K562 (cell line): ENCODE measurements at regions not wholly inside any gene's neighbourhood (a gene's known extent, or its start where the extent isn't known, plus 50 kb on each side); places are given as distances from the start of the nearest gene placed in this dataset.

Source experiments
- ATAC-seq: fragments of 200-7000 bp; cut with Tn5 transposase; 3 replicates; pipeline ENCODE4 v1.9.1; 2020; ENCODE audit warnings: moderate library complexity
- BruUV-seq: library from RNA; stranded (reverse); fragments of 400-500 nt; replicated peaks from 2 replicates; lab custom pipeline; 2021; lab: Mats Ljungman, UMichigan
- CTCF ChIA-PET: fragments of 300-600 bp; formaldehyde crosslinking; extraction: SDS; loops from one replicate; lab custom pipeline; 2021; ENCODE audit warnings: low intra/inter-chr PET ratio; lab: Yijun Ruan, JAX
- POLR2A ChIA-PET: fragments of 300-600, 350-650 bp; sonication (Branson Sonifier 250); formaldehyde crosslinking; extraction: SDS; loops from one replicate; lab custom pipeline; 2021; ENCODE audit warnings: antibody characterized with exemption, inconsistent platforms; lab: Yijun Ruan, JAX
- DNase-seq, 4 experiments: peaks; one replicate each; pipeline versions ENCODE4 v3.0.0 to v3.0.0-alpha.2; 2011 to 2018; ENCODE audit warnings: low spot score in 3 of 4, mixed read lengths in 3 of 4; ENCODE audit errors: extremely low read depth in 1 of 4
- FAIRE-seq: peaks from 2 replicates; lab custom pipeline; 2011; peaks lifted over from hg19 to GRCh38; lab: Jason Lieb, UNC
- H2AFZ ChIP-seq: 2 replicates; pipeline ENCODE4 v1.6.0; 2011; ENCODE audit warnings: low read depth, low read length, control low read depth, inconsistent platforms
- H3K27ac ChIP-seq: fragments of 200-600 bp; 3 replicates; pipeline ENCODE4 v1.8.0; 2011; ENCODE audit warnings: low read depth, mild to moderate bottlenecking, control low read depth, inconsistent platforms, low read length, moderate library complexity, mixed read lengths; ENCODE audit errors: extremely low read depth
- H3K27me3 ChIP-seq, 2 experiments: fragments of 300-600 bp in 1 of 2; 2 replicates in 1 of 2; 3 replicates in 1 of 2; pipeline versions ENCODE4 v1.6.0 to v1.8.0; 2011; ENCODE audit warnings: inconsistent platforms in 2 of 2, low read length in 2 of 2, mild to moderate bottlenecking in 1 of 2, mixed read lengths in 1 of 2, moderate library complexity in 1 of 2; ENCODE audit not compliant: control insufficient read depth in 2 of 2, insufficient read depth in 2 of 2
- H3K36me3 ChIP-seq: fragments of 300-600 bp; 3 replicates; pipeline ENCODE4 v1.8.0; 2011; ENCODE audit warnings: mild to moderate bottlenecking, low read length, inconsistent platforms; ENCODE audit not compliant: control insufficient read depth, insufficient read depth
- H3K4me1 ChIP-seq, 2 experiments: fragments of 200-600 bp in 1 of 2; replicated peaks in 1 of 2; 2 replicates in 1 of 2; 3 replicates in 1 of 2; pipeline versions ENCODE4 v1.5.1 to v1.8.0; 2011; ENCODE audit warnings: inconsistent platforms in 2 of 2, low read length in 2 of 2, mild to moderate bottlenecking in 1 of 2, mixed read lengths in 1 of 2, moderate library complexity in 1 of 2; ENCODE audit not compliant: control insufficient read depth in 2 of 2, insufficient read depth in 2 of 2
- H3K4me2 ChIP-seq: 2 replicates; pipeline ENCODE4 v1.6.1; 2011; ENCODE audit warnings: low read length, control low read depth, inconsistent platforms, mixed read lengths; ENCODE audit not compliant: insufficient read depth
- H3K4me3 ChIP-seq: fragments of 200-600 bp; sonication (generic), shearing (Covaris generic); 2 replicates; pipeline ENCODE4 v1.5.1; 2016; ENCODE audit warnings: control low read depth, inconsistent platforms
- H3K79me2 ChIP-seq: fragments of 200-600 bp; 3 replicates; pipeline ENCODE4 v1.8.0; 2011; ENCODE audit warnings: low read length, inconsistent platforms; ENCODE audit not compliant: control insufficient read depth, insufficient read depth
- H3K9ac ChIP-seq, 2 experiments: 2 replicates each; pipeline versions ENCODE4 v1.6.0 to v1.6.1; 2011; ENCODE audit warnings: low read depth in 2 of 2, low read length in 2 of 2, control low read depth in 1 of 2, inconsistent platforms in 1 of 2, mild to moderate bottlenecking in 1 of 2, mixed read lengths in 1 of 2; ENCODE audit not compliant: insufficient read depth in 1 of 2
- H3K9me1 ChIP-seq: one replicate; pipeline ENCODE4 v1.6.0; 2011; ENCODE audit warnings: inconsistent platforms, mild to moderate bottlenecking, low read length, moderate library complexity; ENCODE audit not compliant: control insufficient read depth, insufficient read depth
- H3K9me3 ChIP-seq: replicated peaks from 2 replicates; pipeline ENCODE4 v1.5.1; 2011; ENCODE audit warnings: low read depth, low read length, inconsistent platforms; ENCODE audit not compliant: control insufficient read depth, insufficient read depth
- H4K20me1 ChIP-seq: replicated peaks from 2 replicates; pipeline ENCODE4 v1.6.1; 2011; ENCODE audit warnings: low read length, inconsistent platforms, mixed read lengths; ENCODE audit not compliant: control insufficient read depth, insufficient read depth
- ARID3B ChIP-seq: fragments of 250-450 bp; sonication (Bioruptor Pico); IDR thresholded peaks from 2 replicates; pipeline ENCODE4 v1.4.0; 2020; ENCODE audit warnings: borderline replicate concordance
- BRF2 ChIP-seq: IDR thresholded peaks from 3 replicates; pipeline ENCODE4 v1.6.1; 2011; ENCODE audit warnings: borderline replicate concordance, mild to moderate bottlenecking; ENCODE audit not compliant: insufficient read length, insufficient read depth
- CBX3 ChIP-seq, 2 experiments: IDR thresholded peaks; 1 replicate in 1 of 2; 2 replicates in 1 of 2; pipeline ENCODE4 v1.6.1; 2012; ENCODE audit warnings: inconsistent platforms in 2 of 2, low read length in 2 of 2, borderline replicate concordance in 1 of 2, control low read depth in 1 of 2
- DEAF1 ChIP-seq: fragments of 450-650 bp; formaldehyde crosslinking; IDR thresholded peaks from 2 replicates; pipeline ENCODE4 v1.4.0; 2020; ENCODE audit warnings: mild to moderate bottlenecking, moderate library complexity
- GTF2A2 ChIP-seq: IDR thresholded peaks from 2 replicates; pipeline ENCODE4 v1.6.1; 2016; ENCODE audit warnings: mild to moderate bottlenecking, missing genetic modification characterization, missing compliant biosample characterization
- HLTF ChIP-seq: fragments of 450-650 bp; IDR thresholded peaks from 2 replicates; pipeline ENCODE4 v1.6.1; 2016
- KAT7 ChIP-seq: sonication (generic); formaldehyde crosslinking; IDR thresholded peaks from 2 replicates; pipeline ENCODE4 v1.8.0; 2022; ENCODE audit warnings: missing genetic modification reagents, mild to moderate bottlenecking, borderline replicate concordance
- POLR2B ChIP-seq: fragments of 450-650 bp; IDR thresholded peaks from 2 replicates; pipeline ENCODE4 v1.6.1; 2018; ENCODE audit warnings: low read depth; ENCODE audit not compliant: partially characterized antibody
- POLR2G ChIP-seq: fragments of 200-400 bp; formaldehyde crosslinking; IDR thresholded peaks from 2 replicates; pipeline ENCODE4 v1.6.1; 2017; ENCODE audit warnings: low read depth, mild to moderate bottlenecking, antibody characterized with exemption, low read length, moderate library complexity
- RBBP5 ChIP-seq: fragments of 200-600 bp; sonication (generic); IDR thresholded peaks from 2 replicates; pipeline ENCODE4 v1.6.1; 2012; ENCODE audit warnings: borderline replicate concordance, mild to moderate bottlenecking, low read length, control low read depth, inconsistent platforms; ENCODE audit not compliant: insufficient read depth, poor library complexity, severe bottlenecking
- SOX6 ChIP-seq: fragments of 450-650 bp; IDR thresholded peaks from 2 replicates; pipeline ENCODE4 v1.6.1; 2014; ENCODE audit warnings: mild to moderate bottlenecking
- TAF15 ChIP-seq: fragments of 200-400 bp; formaldehyde crosslinking; IDR thresholded peaks from 2 replicates; pipeline ENCODE4 v1.6.1; 2017; ENCODE audit warnings: mild to moderate bottlenecking, low read depth, low read length, moderate library complexity
- ZNF232 ChIP-seq: sonication (generic); formaldehyde crosslinking; IDR thresholded peaks from 2 replicates; pipeline ENCODE4 v1.8.0; 2022; ENCODE audit warnings: mild to moderate bottlenecking, missing genetic modification reagents
- ZNF449 ChIP-seq: fragments of 250-450 bp; sonication (Bioruptor Pico); IDR thresholded peaks from 2 replicates; pipeline ENCODE4 v1.8.0; 2022; ENCODE audit warnings: moderate library complexity, mild to moderate bottlenecking, inconsistent platforms
- ZNF766 ChIP-seq: fragments of 200-800 bp; sonication (Bioruptor generic); conservative IDR thresholded peaks from 2 replicates; pipeline ENCODE4 v1.6.1; 2016; ENCODE audit warnings: missing genetic modification characterization, missing compliant biosample characterization
- WGBS: fragments of 100-300 bp; shearing (Covaris generic); methylation state at CpG from one replicate; pipeline ENCODE4 v1.1.6; 2016; ENCODE audit warnings: low coverage, mixed read lengths; ENCODE audit not compliant: insufficient coverage; ENCODE audit errors: missing lambda C conversion rate; 5-methylcytosine and 5-hydroxymethylcytosine counted together
- in situ Hi-C: fragments of 300-500 bp; cut with MboI; formaldehyde crosslinking; loops from 4 replicates; pipeline ENCODE4 v1.15.0; 2018; ENCODE audit warnings: inconsistent platforms, mixed read lengths
- intact Hi-C: fragments of 100-400 bp; cut with micrococcal nuclease; formaldehyde crosslinking; loops from 2 replicates; pipeline ENCODE4 v1.14.2; 2022
- TF ChIP-seq, protein P1 (sequence below): sonication (generic); formaldehyde crosslinking; IDR thresholded peaks from 2 replicates; pipeline ENCODE4 v1.9.0; 2022; ENCODE audit warnings: mild to moderate bottlenecking, missing genetic modification reagents

DNA sequence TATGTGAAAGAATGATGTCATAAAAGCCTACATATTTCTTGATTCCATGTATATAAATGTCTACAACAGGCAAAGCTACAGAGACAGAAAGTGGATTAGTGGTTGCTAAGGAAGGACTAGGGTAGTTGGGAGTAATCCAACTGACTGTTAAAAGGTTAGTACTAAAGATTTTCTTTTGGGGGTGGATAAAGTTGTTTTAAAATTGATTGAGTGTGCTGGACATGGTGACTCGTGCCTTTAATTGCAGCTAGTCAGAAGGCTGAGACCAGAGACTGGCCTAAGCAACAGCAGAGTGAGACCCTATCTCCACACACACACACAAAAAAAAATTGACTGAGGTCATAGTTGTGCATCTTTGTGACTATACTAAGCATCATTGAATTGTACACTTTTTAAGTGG lies 234.3 kb downstream of the C12orf50 start (continued):
- TF ChIP-seq CBX3 (IDR thresholded peaks at IDR 0.05; ENCODE audit: borderline replicate concordance in 1 of 2, low read length in 2 of 2): no peak
- no peak for TF ChIP-seq ZNF766 (CRISPR knock-in tag)
- TF ChIP-seq POLR2G: no peak
- no peak for TF ChIP-seq GTF2A2
- no peak for TF ChIP-seq DEAF1 (CRISPR knock-in tag)
- TF ChIP-seq, protein P1, sequence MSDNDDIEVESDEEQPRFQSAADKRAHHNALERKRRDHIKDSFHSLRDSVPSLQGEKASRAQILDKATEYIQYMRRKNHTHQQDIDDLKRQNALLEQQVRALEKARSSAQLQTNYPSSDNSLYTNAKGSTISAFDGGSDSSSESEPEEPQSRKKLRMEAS (CRISPR knock-in tag): no peak

GRCh38 chr12:87793131-87793530 lies 236.1 kb downstream of the C12orf50 start:
- no TSS peak for BruUV-seq
- no peaks in the 10 kb centered on the region for H3K79me2 ChIP-seq
- no peak for FAIRE-seq
- no peak for TF ChIP-seq BRF2
- no peak for TF ChIP-seq ARID3B
- no peak for TF ChIP-seq KAT7 (CRISPR knock-in tag)
- no peak for TF ChIP-seq ZNF232 (CRISPR knock-in tag)
- no peak for TF ChIP-seq RBBP5
- no peak for TF ChIP-seq POLR2B
- TF ChIP-seq TAF15: no peak
- TF ChIP-seq SOX6: no peak
- no peak for TF ChIP-seq ZNF449
- TF ChIP-seq HLTF: no peak

More at GRCh38 chr12:87793131-87793530, 236.1 kb downstream of the C12orf50 start:
- Histone ChIP-seq H3K4me2 (no peak overlapping the region), H3K27me3 (no peaks in the 10 kb centered on the region), H3K9ac (no peak overlapping the region), H3K27ac (no peak overlapping the region), H3K9me3 (no peaks in the 10 kb centered on the region), H3K36me3 (no peaks in the 10 kb centered on the region), H3K4me1 (no peaks in the 10 kb centered on the region), H2AFZ (no peak overlapping the region), H3K9me1 (no peaks in the 10 kb centered on the region), H3K4me3 (no peak overlapping the region), H4K20me1 (no peaks in the 10 kb centered on the region)
- DNase-seq (no peak), ATAC-seq (no peak)
- 0% methylated on average over 2 of the region's 2 CpGs for WGBS
- intact Hi-C loops: no loop called here
- CTCF ChIA-PET: no interaction called here
- POLR2A ChIA-PET: no interaction called here
- in situ Hi-C loops: no loop called here
